Activated B cell treated with CpG ODN at 0.5 μM for 24 hours (primary cell): ENCODE measurements at regions not wholly inside any gene's neighbourhood (a gene's known extent, or its start where the extent isn't known, plus 50 kb on each side); places are given as distances from the start of the nearest gene placed in this dataset.
"Not testable (repeated sequence)": the region's sequence is repeated elsewhere in the genome, so short reads cannot be mapped to it uniquely, and the experiment has no call there.

Experiments
- ATAC-seq: fragments of 200-7000 bp; cut with Tn5 transposase; one replicate; pipeline ENCODE4 v1.10.0; 2021; ENCODE audit warnings: low read depth, mild to moderate bottlenecking, moderate library complexity
- CTCF ChIA-PET: fragments of 350-600 bp; sonication (Branson Sonifier 250); formaldehyde crosslinking; loops from one replicate; lab custom pipeline; 2021; ENCODE audit warnings: antibody characterized with exemption; lab: Charles Lee
- POLR2A ChIA-PET: fragments of 350-600 bp; sonication (Branson Sonifier 250); formaldehyde crosslinking; loops from one replicate; lab custom pipeline; 2021; ENCODE audit warnings: antibody characterized with exemption; lab: Charles Lee
- DNase-seq: peaks from one replicate; pipeline ENCODE4 v3.0.0; 2022
- H3K27ac Mint-ChIP-seq: one replicate; pipeline ENCODE4 v1.8.0; 2020; ENCODE audit warnings: mixed read lengths
- H3K27me3 Mint-ChIP-seq: one replicate; pipeline ENCODE4 v1.8.0; 2021; ENCODE audit warnings: mixed read lengths
- H3K36me3 Mint-ChIP-seq: one replicate; pipeline ENCODE4 v1.8.0; 2021; ENCODE audit warnings: low read depth, mixed read lengths
- H3K4me1 Mint-ChIP-seq: one replicate; pipeline ENCODE4 v1.8.0; 2021; ENCODE audit warnings: mixed read lengths
- H3K4me3 Mint-ChIP-seq: one replicate; pipeline ENCODE4 v1.8.0; 2020; ENCODE audit warnings: mild to moderate bottlenecking, mixed read lengths
- H3K9me3 Mint-ChIP-seq: one replicate; pipeline ENCODE4 v1.8.0; 2020; ENCODE audit warnings: mixed read lengths
- intact Hi-C: fragments of 100-400 bp; cut with micrococcal nuclease; formaldehyde crosslinking; loops from one replicate; pipeline ENCODE4 v1.15.1; 2024
- TF ChIP-seq, protein P1 (sequence below): fragments of 200-600 bp; IDR thresholded peaks from one replicate; pipeline ENCODE4 v1.8.0; 2022; ENCODE audit warnings: antibody characterized with exemption, mild to moderate bottlenecking

DNA sequence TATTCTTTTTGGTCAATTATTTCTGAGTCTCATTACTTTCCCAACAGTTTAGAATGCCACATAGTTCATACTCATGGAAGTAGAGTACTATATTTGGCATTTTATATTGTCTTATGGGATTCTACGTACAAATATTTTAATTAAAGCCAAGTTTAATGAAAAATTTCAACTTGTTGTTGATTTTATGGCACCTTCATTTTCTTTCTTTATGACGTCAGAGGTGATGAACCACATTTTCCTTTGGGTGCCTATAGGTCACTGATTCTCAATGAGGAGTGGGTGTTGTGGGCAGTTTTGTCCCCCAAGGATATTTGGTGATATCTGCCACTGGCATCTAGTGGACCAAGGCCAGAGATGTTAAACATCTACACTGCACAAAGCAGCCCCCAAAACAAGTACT, 1071.3 kb downstream of the NXPH1 start:
- ATAC-seq: no peak
- H3K27ac Mint-ChIP-seq: no peak overlapping the region
- intact Hi-C loops: no loop called here
- no peak for DNase-seq
- POLR2A ChIA-PET: no interaction called here
- H3K36me3 Mint-ChIP-seq: no peaks in the 10 kb centered on the region
- TF ChIP-seq, protein P1, sequence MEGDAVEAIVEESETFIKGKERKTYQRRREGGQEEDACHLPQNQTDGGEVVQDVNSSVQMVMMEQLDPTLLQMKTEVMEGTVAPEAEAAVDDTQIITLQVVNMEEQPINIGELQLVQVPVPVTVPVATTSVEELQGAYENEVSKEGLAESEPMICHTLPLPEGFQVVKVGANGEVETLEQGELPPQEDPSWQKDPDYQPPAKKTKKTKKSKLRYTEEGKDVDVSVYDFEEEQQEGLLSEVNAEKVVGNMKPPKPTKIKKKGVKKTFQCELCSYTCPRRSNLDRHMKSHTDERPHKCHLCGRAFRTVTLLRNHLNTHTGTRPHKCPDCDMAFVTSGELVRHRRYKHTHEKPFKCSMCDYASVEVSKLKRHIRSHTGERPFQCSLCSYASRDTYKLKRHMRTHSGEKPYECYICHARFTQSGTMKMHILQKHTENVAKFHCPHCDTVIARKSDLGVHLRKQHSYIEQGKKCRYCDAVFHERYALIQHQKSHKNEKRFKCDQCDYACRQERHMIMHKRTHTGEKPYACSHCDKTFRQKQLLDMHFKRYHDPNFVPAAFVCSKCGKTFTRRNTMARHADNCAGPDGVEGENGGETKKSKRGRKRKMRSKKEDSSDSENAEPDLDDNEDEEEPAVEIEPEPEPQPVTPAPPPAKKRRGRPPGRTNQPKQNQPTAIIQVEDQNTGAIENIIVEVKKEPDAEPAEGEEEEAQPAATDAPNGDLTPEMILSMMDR: no peak
- no peaks in the 10 kb centered on the region for H3K27me3 Mint-ChIP-seq
- H3K4me1 Mint-ChIP-seq: no peaks in the 10 kb centered on the region
- H3K9me3 Mint-ChIP-seq: peaks cover 7% of the 10 kb centered on the region
- CTCF ChIA-PET: no interaction called here
- no peak overlapping the region for H3K4me3 Mint-ChIP-seq

DNA sequence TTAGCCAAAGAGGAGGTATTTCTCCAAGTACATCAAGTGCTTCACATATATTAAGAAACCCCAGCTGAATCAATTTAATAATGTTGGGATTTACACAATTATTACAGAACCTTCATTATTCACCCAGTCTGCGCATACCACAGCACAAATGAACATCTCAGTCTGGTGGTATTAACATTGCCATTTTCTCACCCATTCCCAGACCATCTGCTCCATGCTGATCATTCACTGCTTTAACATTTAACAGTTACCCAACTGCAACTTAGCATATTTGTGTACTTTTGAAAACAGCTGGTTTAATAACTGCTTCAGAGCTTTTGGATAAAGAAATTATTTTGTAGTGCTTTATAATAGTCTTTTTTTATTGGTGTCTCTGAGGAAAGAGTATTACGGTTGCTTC, 1072.1 kb downstream of the NXPH1 start:
- no peak overlapping the region for H3K4me3 Mint-ChIP-seq
- intact Hi-C loops: no loop called here
- TF ChIP-seq, protein P1: no peak
- H3K4me1 Mint-ChIP-seq: no peaks in the 10 kb centered on the region
- no peaks in the 10 kb centered on the region for H3K27me3 Mint-ChIP-seq
- ChIA-PET CTCF (no interaction called here), POLR2A (no interaction called here)
- DNase-seq (no peak), ATAC-seq (no peak)
- no peak overlapping the region for H3K27ac Mint-ChIP-seq
- H3K36me3 Mint-ChIP-seq: no peaks in the 10 kb centered on the region
- H3K9me3 Mint-ChIP-seq: peaks cover 7% of the 10 kb centered on the region

DNA sequence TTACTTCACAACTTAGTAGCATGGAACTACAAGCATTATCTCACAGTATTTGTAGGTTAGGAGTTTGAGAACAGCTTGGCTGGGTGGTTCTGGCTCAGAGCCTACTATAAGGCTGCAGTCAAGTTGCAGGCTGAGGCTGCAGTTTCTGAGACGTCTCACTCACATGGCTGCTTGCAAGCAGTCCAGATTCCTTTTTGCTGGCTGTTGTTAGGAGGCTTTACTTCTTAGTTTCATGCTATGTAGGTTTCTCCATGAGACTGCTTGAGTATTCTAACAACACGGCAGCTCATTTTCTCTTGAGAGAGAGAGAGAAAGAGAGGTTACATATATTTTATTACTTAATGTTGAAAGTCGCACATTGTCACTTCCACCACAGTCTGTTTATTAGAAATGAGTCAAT, 1073.9 kb downstream of the NXPH1 start:
- TF ChIP-seq, protein P1: no peak
- no peak for DNase-seq
- no peak for ATAC-seq
- no peaks in the 10 kb centered on the region for H3K36me3 Mint-ChIP-seq
- H3K27ac Mint-ChIP-seq: no peak overlapping the region
- H3K27me3 Mint-ChIP-seq: no peaks in the 10 kb centered on the region
- no peaks in the 10 kb centered on the region for H3K4me1 Mint-ChIP-seq
- CTCF ChIA-PET: no interaction called here
- POLR2A ChIA-PET: no interaction called here
- intact Hi-C loops: no loop called here
- H3K9me3 Mint-ChIP-seq: peaks cover 7% of the 10 kb centered on the region
- no peak overlapping the region for H3K4me3 Mint-ChIP-seq

DNA sequence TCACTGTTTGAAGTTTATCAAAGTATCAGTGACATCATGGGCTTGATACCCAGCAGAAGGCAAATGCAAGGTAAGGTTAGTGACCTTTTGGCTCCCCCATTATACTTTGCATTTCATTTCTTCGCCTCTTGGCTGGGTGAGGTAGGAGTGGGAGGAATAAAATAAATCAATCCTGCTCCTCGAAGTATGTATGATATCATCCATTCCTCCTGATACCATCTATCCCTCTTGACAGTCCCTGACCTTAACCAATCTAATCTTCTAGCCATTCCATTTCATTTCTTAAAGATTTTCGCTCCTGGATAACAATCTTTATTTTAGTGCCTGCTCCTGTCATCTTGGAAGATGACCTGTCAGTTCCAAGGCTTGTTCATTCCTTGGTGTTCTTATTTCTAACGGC, 1083.3 kb downstream of the NXPH1 start:
- no peak overlapping the region for H3K4me3 Mint-ChIP-seq
- H3K9me3 Mint-ChIP-seq: peaks cover 3% of the 10 kb centered on the region
- no peaks in the 10 kb centered on the region for H3K27me3 Mint-ChIP-seq
- no peak overlapping the region for H3K27ac Mint-ChIP-seq
- intact Hi-C loops: no loop called here
- ATAC-seq: no peak
- DNase-seq: no peak
- no peaks in the 10 kb centered on the region for H3K4me1 Mint-ChIP-seq
- POLR2A ChIA-PET: no interaction called here
- TF ChIP-seq, protein P1: no peak
- CTCF ChIA-PET: no interaction called here
- no peaks in the 10 kb centered on the region for H3K36me3 Mint-ChIP-seq

DNA sequence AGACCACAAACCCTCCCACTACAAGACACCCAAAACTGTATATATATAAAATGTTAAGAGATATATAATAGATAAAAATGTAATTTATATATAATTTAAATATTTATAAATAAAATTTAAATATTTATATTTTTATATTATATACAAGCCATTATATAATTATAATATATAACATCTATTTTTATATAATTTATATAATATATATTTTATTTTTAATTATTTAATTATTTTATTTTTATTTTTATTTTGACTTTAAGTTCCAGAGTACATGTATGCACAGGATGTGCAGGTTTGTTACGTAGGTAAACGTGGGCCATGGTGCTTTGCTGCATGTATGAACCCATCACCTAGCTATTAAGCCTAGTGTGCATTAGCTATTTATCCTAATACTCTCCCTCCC, 1090.2 kb downstream of the NXPH1 start:
- ATAC-seq (no peak), DNase-seq (no peak)
- CTCF ChIA-PET: no interaction called here
- no peaks in the 10 kb centered on the region for H3K36me3 Mint-ChIP-seq
- no peaks in the 10 kb centered on the region for H3K27me3 Mint-ChIP-seq
- TF ChIP-seq, protein P1: no peak
- H3K9me3 Mint-ChIP-seq: no peaks in the 10 kb centered on the region
- H3K27ac Mint-ChIP-seq: no peak overlapping the region
- no peak overlapping the region for H3K4me3 Mint-ChIP-seq
- intact Hi-C loops: no loop called here
- POLR2A ChIA-PET: no interaction called here
- no peaks in the 10 kb centered on the region for H3K4me1 Mint-ChIP-seq

DNA sequence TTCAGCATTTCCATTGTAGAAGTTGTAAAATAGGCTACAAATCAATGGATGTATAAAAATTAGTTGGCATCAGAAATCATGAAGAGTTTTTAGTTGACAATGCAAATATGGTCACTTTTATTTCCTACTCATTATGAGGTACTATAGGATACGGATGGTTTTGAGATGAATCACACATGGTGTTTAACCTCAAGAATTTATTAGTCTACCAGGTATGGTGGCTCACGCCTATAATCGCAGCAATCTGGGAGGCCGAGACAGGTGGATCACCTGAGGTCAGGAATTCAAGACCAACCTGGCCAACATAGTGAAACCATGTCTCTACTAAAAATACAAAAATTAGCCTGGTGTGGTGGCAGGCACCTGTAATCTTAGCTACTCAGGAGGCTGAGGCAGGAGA, 1119.0 kb downstream of the NXPH1 start:
- DNase-seq, intact Hi-C loops, H3K27ac Mint-ChIP-seq, H3K27me3 Mint-ChIP-seq, H3K36me3 Mint-ChIP-seq, H3K4me3 Mint-ChIP-seq, H3K4me1 Mint-ChIP-seq, ATAC-seq, H3K9me3 Mint-ChIP-seq, CTCF ChIA-PET, POLR2A ChIA-PET: not testable (repeated sequence)
